GM12878 (cell line): ENCODE measurements at regions not wholly inside any gene's neighbourhood (a gene's known extent, or its start where the extent isn't known, plus 50 kb on each side); places are given as distances from the start of the nearest gene placed in this dataset.

Experiments used
- ATAC-seq: fragments of 200-7000 bp; cut with Tn5 transposase; 3 replicates; pipeline ENCODE4 v1.9.1; 2020; ENCODE audit warnings: mild to moderate bottlenecking, moderate library complexity
- BruUV-seq: library from RNA; stranded (reverse); fragments of 400-500 nt; replicated peaks from 2 replicates; lab custom pipeline; 2021; lab: Mats Ljungman, UMichigan
- CTCF ChIA-PET: fragments of 300-600 bp; sonication (Branson Sonifier 250); formaldehyde crosslinking; extraction: SDS; loops from one replicate; lab custom pipeline; 2021; ENCODE audit warnings: inconsistent platforms; lab: Yijun Ruan, JAX
- POLR2A ChIA-PET: fragments of 350-600 bp; formaldehyde crosslinking; extraction: SDS; loops from one replicate; lab custom pipeline; 2021; ENCODE audit warnings: inconsistent platforms; lab: Charles Lee
- RAD21 ChIA-PET: fragments of 300-600 bp; sonication (Branson Sonifier 250); formaldehyde crosslinking; loops from one replicate; lab custom pipeline; 2023; ENCODE audit warnings: antibody characterized with exemption; ENCODE audit not compliant: unreplicated experiment; lab: Charles Lee
- SMC1A ChIA-PET: fragments of 300-600 bp; sonication (Branson Sonifier 250); formaldehyde crosslinking; loops from one replicate; lab custom pipeline; 2023; ENCODE audit not compliant: unreplicated experiment, uncharacterized antibody; lab: Charles Lee
- DNase-seq: peaks from one replicate; pipeline ENCODE4 v3.0.0-alpha.2; 2011; ENCODE audit warnings: low read depth, low spot score
- FAIRE-seq: peaks from 3 replicates; lab custom pipeline; 2011; peaks lifted over from hg19 to GRCh38; lab: Jason Lieb, UNC
- H2AFZ ChIP-seq: 2 replicates; pipeline ENCODE4 v1.6.0; 2011; ENCODE audit warnings: low read depth, low read length, control low read depth; ENCODE audit not compliant: control insufficient read depth
- H3K27ac ChIP-seq: 2 replicates; pipeline ENCODE4 v1.5.1; 2011; ENCODE audit warnings: control low read depth; ENCODE audit not compliant: control insufficient read depth, insufficient read depth
- H3K27me3 ChIP-seq, 2 experiments: replicated peaks in 1 of 2; 2 replicates each; pipeline versions ENCODE4 v1.6.0 to v1.6.1; 2011; ENCODE audit warnings: low read length in 1 of 2; ENCODE audit not compliant: control insufficient read depth in 2 of 2, insufficient read depth in 2 of 2
- H3K36me3 ChIP-seq, 2 experiments: 2 replicates each; pipeline ENCODE4 v1.5.1; 2011; ENCODE audit warnings: low read length in 1 of 2; ENCODE audit not compliant: control insufficient read depth in 2 of 2, insufficient read depth in 2 of 2
- H3K4me1 ChIP-seq: 2 replicates; pipeline ENCODE4 v1.6.1; 2011; ENCODE audit warnings: mild to moderate bottlenecking, low read length, moderate library complexity, mixed read lengths; ENCODE audit not compliant: control insufficient read depth, insufficient read depth
- H3K4me2 ChIP-seq: 2 replicates; pipeline ENCODE4 v1.6.0; 2011; ENCODE audit warnings: control low read depth; ENCODE audit not compliant: control insufficient read depth, insufficient read depth
- H3K4me3 ChIP-seq: fragments of 200-600 bp; sonication (generic); 2 replicates; pipeline ENCODE4 v1.5.1; 2016
- H3K79me2 ChIP-seq: 2 replicates; pipeline ENCODE4 v1.6.0; 2011; ENCODE audit warnings: low read length; ENCODE audit not compliant: control insufficient read depth, insufficient read depth
- H3K9ac ChIP-seq: 2 replicates; pipeline ENCODE4 v1.8.0; 2011; ENCODE audit warnings: low read length, control low read depth, mixed read lengths; ENCODE audit not compliant: control insufficient read depth, insufficient read depth
- H3K9me3 ChIP-seq: replicated peaks from 3 replicates; pipeline ENCODE4 v1.5.1; 2011; ENCODE audit warnings: mild to moderate bottlenecking, low read length; ENCODE audit not compliant: control insufficient read depth, insufficient read depth
- H4K20me1 ChIP-seq: 2 replicates; pipeline ENCODE4 v1.6.0; 2011; ENCODE audit not compliant: control insufficient read depth, insufficient read depth
- IRF5 ChIP-seq: fragments of 450-650 bp; IDR thresholded peaks from 2 replicates; pipeline ENCODE4 v1.6.1; 2017; ENCODE audit warnings: borderline replicate concordance
- JUND ChIP-seq: IDR thresholded peaks from 2 replicates; pipeline ENCODE4 v1.6.1; 2012; ENCODE audit warnings: low read depth, mild to moderate bottlenecking, low read length, improper control_type of control experiment, moderate library complexity
- MYB ChIP-seq: fragments of 150-350 bp; IDR thresholded peaks from 2 replicates; pipeline ENCODE4 v1.6.1; 2014; ENCODE audit warnings: mild to moderate bottlenecking, low read depth, low read length, borderline replicate concordance
- MYC ChIP-seq: IDR thresholded peaks from 2 replicates; pipeline ENCODE4 v1.6.1; 2011; ENCODE audit warnings: mild to moderate bottlenecking, low read length, moderate library complexity, inconsistent platforms; ENCODE audit not compliant: insufficient read depth, insufficient replicate concordance, insufficient read length, severe bottlenecking
- PRDM15 ChIP-seq: fragments of 450-650 bp; formaldehyde crosslinking; IDR thresholded peaks from 2 replicates; pipeline ENCODE4 v1.4.0; 2020; ENCODE audit warnings: mild to moderate bottlenecking, moderate library complexity
- SMAD1 ChIP-seq: fragments of 450-650 bp; IDR thresholded peaks from 2 replicates; pipeline ENCODE4 v1.6.1; 2018; ENCODE audit warnings: mild to moderate bottlenecking, low read depth; ENCODE audit not compliant: partially characterized antibody
- SPI1 ChIP-seq: IDR thresholded peaks from 2 replicates; pipeline ENCODE4 v1.6.1; 2011; ENCODE audit warnings: low read depth, mild to moderate bottlenecking, low read length, moderate library complexity, borderline replicate concordance; ENCODE audit not compliant: insufficient read depth
- SUPT20H ChIP-seq: IDR thresholded peaks from 2 replicates; pipeline ENCODE4 v1.6.1; 2011; ENCODE audit warnings: low read depth, mild to moderate bottlenecking, low read length, moderate library complexity, borderline replicate concordance; ENCODE audit not compliant: control insufficient read depth
- ZNF217 ChIP-seq: fragments of 450-650 bp; IDR thresholded peaks from 2 replicates; pipeline ENCODE4 v1.6.1; 2017; ENCODE audit warnings: antibody characterized with exemption, mild to moderate bottlenecking
- ZSCAN29 ChIP-seq: fragments of 450-650 bp; IDR thresholded peaks from 2 replicates; pipeline ENCODE4 v1.6.1; 2017; ENCODE audit warnings: mild to moderate bottlenecking, moderate library complexity
- WGBS: methylation state at CpG from one replicate; pipeline ENCODE4 v1.1.6; 2016; ENCODE audit warnings: low lambda C conversion rate; ENCODE audit not compliant: insufficient replicate concordance, insufficient coverage; ENCODE audit errors: missing lambda C conversion rate; 5-methylcytosine and 5-hydroxymethylcytosine counted together
- in situ Hi-C: fragments of 300-500 bp; cut with MboI; formaldehyde crosslinking; loops from 9 replicates; pipeline ENCODE4 v1.14.3; 2018; ENCODE audit warnings: mixed read lengths
- intact Hi-C: fragments of 100-400 bp; cut with micrococcal nuclease; formaldehyde crosslinking; loops from one replicate; pipeline ENCODE4 v1.14.2; 2022; ENCODE audit not compliant: unreplicated experiment

DNA sequence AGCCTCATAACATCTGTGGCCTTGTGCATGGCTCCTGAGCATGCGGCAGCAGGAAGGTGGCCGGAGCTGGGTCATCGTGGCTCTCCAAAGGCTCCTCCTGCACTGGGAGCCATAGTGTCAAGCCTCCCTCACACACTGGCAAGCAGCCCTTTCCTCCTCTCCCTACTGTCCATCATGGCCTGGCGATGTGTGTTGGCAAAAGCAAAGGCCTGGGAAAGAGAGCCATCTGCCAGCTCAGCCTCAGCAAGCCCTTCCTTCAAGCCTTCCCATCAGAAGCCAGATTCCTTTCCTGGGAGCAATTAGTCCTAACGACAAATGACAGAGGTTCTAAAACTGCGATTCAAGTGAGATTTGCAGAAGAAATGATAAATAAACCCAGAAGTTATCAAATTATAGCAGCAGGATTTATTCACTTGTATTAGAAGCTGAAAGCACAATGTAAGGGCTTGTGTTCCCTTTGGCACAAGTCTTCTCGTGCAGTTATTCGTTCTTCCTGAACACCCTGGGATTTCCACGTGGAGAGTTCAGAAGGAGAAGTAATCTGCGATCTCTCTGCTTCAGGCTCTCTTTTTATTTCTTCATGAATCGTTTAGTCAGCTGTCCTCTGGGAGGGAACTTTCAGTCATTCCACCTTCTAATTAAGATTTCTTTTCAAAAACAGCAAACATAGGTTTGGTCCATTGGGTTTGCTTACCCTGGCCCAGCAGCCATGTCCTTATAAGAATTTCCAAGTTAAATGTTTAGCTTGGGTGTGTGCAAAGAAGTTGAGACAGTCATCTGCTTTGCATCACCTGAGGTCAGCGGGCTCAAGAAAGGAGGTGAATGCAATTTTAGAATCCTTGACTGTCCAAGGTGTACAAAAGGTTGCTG is 110.3 kb upstream of the TMC3 start:
- POLR2A ChIA-PET, result interaction anchor here (0.5 kb wide), 1 partner anchor 304 kb away, joined by 4 read pairs; no protein-coding TSS in a partner anchor
- CTCF ChIA-PET, result no interaction called here
- H3K79me2 ChIP-seq, result no peaks in the 10 kb centered on the region
- SMC1A ChIA-PET, result interaction anchor here (0.6 to 1.2 kb wide), 4 partner anchors 69 to 734 kb away, joined by 3 to 4 read pairs (median 3); no protein-coding TSS in a partner anchor
- no peak overlapping the region for H2AFZ ChIP-seq
- no peaks in the 10 kb centered on the region for H3K4me1 ChIP-seq
- intact Hi-C loops (loop anchor here (5.0 to 10.0 kb wide), 2 partner anchors 563 to 620 kb away; partner anchors contain the start of gene MEX3B), in situ Hi-C loops (loop anchor here (5.0 kb wide), 1 partner anchor 713 kb away; no protein-coding TSS in a partner anchor)
- H4K20me1 ChIP-seq, result no peaks in the 10 kb centered on the region
- RAD21 ChIA-PET, result no interaction called here
- no peaks in the 10 kb centered on the region for H3K36me3 ChIP-seq
- FAIRE-seq, result no peak
- BruUV-seq, result no TSS peak
- no peak overlapping the region for H3K27ac ChIP-seq
- no peak for TF ChIP-seq SPI1
- no peak for TF ChIP-seq ZNF217
- TF ChIP-seq MYC, result no peak
- no peak for TF ChIP-seq ZSCAN29
- TF ChIP-seq MYB, result no peak
- no peak for TF ChIP-seq JUND
- no peak for TF ChIP-seq PRDM15
- no peak for TF ChIP-seq SUPT20H
- TF ChIP-seq SMAD1, result no peak
- no peak for TF ChIP-seq IRF5
- no peak for DNase-seq
- H3K4me3 ChIP-seq, result no peak overlapping the region
- 25% methylated on average over 12 of the region's 12 CpGs for WGBS
- no peak overlapping the region for H3K4me2 ChIP-seq
- no peak for ATAC-seq
- H3K9ac ChIP-seq, result no peak overlapping the region
- H3K9me3 ChIP-seq, result no peaks in the 10 kb centered on the region
- H3K27me3 ChIP-seq, result no peaks in the 10 kb centered on the region; a peak in 1 of 4 replicates
